ENCODE measurements at regions not wholly inside any gene's neighbourhood (a gene's known extent, or its start where the extent isn't known, plus 50 kb on each side); places are given as distances from the start of the nearest gene placed in this dataset.

DNA sequence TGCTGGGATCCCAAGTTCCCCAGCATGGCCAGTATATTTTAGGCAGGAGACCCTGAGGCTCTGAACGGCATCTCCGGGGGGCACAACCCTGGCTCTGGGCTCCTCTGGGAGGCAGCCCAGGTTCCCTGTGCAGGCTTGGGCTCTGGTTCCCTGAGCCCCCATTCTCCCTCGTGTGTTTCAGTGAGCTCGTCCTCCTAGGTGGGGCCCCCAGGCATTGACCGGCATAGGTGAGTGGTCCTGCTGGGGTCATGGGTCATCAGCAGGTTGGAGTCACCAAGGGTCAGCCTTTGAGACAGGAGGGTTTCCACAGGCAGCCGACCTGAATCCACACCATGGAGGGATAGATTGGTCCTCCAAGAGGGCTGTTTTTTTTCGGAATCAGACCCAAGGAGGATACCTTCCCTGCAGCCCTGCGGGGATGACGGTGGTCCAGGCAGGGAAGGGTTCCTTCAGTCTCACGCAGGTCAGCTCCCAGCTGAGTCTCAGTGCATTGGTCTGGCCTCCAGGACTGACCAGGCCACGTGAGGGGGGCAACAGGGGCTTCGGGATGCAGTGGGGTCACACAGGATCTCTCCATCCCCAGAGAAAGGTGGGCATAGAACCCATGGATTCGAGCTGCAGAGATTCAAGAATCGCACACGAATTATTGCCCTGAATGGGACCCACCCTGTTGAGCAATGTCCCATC lies 226.0 kb downstream of the SNRPN start:
- no peak for TF ChIP-seq CTCF (IDR thresholded peaks at IDR 0.05; ENCODE audit: insufficient read depth, low read length)
- TF ChIP-seq, protein P1, sequence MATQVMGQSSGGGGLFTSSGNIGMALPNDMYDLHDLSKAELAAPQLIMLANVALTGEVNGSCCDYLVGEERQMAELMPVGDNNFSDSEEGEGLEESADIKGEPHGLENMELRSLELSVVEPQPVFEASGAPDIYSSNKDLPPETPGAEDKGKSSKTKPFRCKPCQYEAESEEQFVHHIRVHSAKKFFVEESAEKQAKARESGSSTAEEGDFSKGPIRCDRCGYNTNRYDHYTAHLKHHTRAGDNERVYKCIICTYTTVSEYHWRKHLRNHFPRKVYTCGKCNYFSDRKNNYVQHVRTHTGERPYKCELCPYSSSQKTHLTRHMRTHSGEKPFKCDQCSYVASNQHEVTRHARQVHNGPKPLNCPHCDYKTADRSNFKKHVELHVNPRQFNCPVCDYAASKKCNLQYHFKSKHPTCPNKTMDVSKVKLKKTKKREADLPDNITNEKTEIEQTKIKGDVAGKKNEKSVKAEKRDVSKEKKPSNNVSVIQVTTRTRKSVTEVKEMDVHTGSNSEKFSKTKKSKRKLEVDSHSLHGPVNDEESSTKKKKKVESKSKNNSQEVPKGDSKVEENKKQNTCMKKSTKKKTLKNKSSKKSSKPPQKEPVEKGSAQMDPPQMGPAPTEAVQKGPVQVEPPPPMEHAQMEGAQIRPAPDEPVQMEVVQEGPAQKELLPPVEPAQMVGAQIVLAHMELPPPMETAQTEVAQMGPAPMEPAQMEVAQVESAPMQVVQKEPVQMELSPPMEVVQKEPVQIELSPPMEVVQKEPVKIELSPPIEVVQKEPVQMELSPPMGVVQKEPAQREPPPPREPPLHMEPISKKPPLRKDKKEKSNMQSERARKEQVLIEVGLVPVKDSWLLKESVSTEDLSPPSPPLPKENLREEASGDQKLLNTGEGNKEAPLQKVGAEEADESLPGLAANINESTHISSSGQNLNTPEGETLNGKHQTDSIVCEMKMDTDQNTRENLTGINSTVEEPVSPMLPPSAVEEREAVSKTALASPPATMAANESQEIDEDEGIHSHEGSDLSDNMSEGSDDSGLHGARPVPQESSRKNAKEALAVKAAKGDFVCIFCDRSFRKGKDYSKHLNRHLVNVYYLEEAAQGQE (IDR thresholded peaks at IDR 0.05; ENCODE audit: insufficient replicate concordance, low read depth) = no peak
- no peak for TF ChIP-seq GABPA (IDR thresholded peaks at IDR 0.05; ENCODE audit: low read depth)
- no peak for TF ChIP-seq POLR2AphosphoS5 (IDR thresholded peaks at IDR 0.05; ENCODE audit: low read depth)

Data from HL-60 (cell line).